Keratinocyte (primary cell): ENCODE measurements at regions not wholly inside any gene's neighbourhood (a gene's known extent, or its start where the extent isn't known, plus 50 kb on each side); places are given as distances from the start of the nearest gene placed in this dataset.

ENCODE experiments used
- DNase-seq: peaks from one replicate; pipeline ENCODE4 v3.0.0-alpha.2; 2011; ENCODE audit warnings: low read depth, missing footprints, low spot score
- FAIRE-seq: peaks from 2 replicates; lab custom pipeline; 2011; peaks lifted over from hg19 to GRCh38; lab: Jason Lieb, UNC
- H2AFZ ChIP-seq: 2 replicates; pipeline ENCODE4 v1.6.0; 2012; ENCODE audit warnings: low read length, control low read depth, inconsistent platforms; ENCODE audit not compliant: control insufficient read depth
- H3K27ac ChIP-seq: 2 replicates; pipeline ENCODE4 v1.5.1; 2011; ENCODE audit warnings: low read length; ENCODE audit not compliant: control insufficient read depth, insufficient read depth
- H3K27me3 ChIP-seq: 3 replicates; pipeline ENCODE4 v1.6.0; 2011; ENCODE audit warnings: low read length; ENCODE audit not compliant: control insufficient read depth, insufficient read depth; ENCODE audit errors: extremely low read depth
- H3K36me3 ChIP-seq, 2 experiments: 2 replicates in 1 of 2; 3 replicates in 1 of 2; pipeline ENCODE4 v1.5.1; 2011; ENCODE audit warnings: low read length in 2 of 2, mild to moderate bottlenecking in 1 of 2; ENCODE audit not compliant: control insufficient read depth in 2 of 2, insufficient read depth in 2 of 2; ENCODE audit errors: extremely low read depth in 1 of 2
- H3K4me1 ChIP-seq: 3 replicates; pipeline ENCODE4 v1.5.1; 2011; ENCODE audit warnings: low read length; ENCODE audit not compliant: control insufficient read depth, insufficient read depth; ENCODE audit errors: extremely low read depth
- H3K4me2 ChIP-seq: 3 replicates; pipeline ENCODE4 v1.6.0; 2011; ENCODE audit warnings: low read depth, low read length; ENCODE audit not compliant: control insufficient read depth, insufficient read depth; ENCODE audit errors: extremely low read depth
- H3K4me3 ChIP-seq, 3 experiments: fragments of 200-600 bp in 1 of 3; sonication (generic) in 1 of 3; 2 replicates in 2 of 3; 3 replicates in 1 of 3; pipeline ENCODE4 v1.5.1; 2011 to 2016; ENCODE audit warnings: low read length in 3 of 3, mild to moderate bottlenecking in 3 of 3, control low read depth in 2 of 3, inconsistent platforms in 1 of 3, low read depth in 1 of 3, mixed read lengths in 1 of 3, mixed run types in 1 of 3, moderate library complexity in 1 of 3; ENCODE audit not compliant: control insufficient read depth in 2 of 3, insufficient read depth in 2 of 3; ENCODE audit errors: extremely low read depth in 1 of 3
- H3K79me2 ChIP-seq: 2 replicates; pipeline ENCODE4 v1.6.0; 2012; ENCODE audit warnings: low read length; ENCODE audit not compliant: control insufficient read depth, insufficient read depth
- H3K9ac ChIP-seq: 3 replicates; pipeline ENCODE4 v1.6.0; 2011; ENCODE audit warnings: low read length; ENCODE audit not compliant: control insufficient read depth, insufficient read depth; ENCODE audit errors: extremely low read depth
- H3K9me1 ChIP-seq: 3 replicates; pipeline ENCODE4 v1.6.0; 2011; ENCODE audit warnings: low read length; ENCODE audit not compliant: control insufficient read depth, insufficient read depth; ENCODE audit errors: extremely low read depth
- H3K9me3 ChIP-seq: 2 replicates; pipeline ENCODE4 v1.5.1; 2012; ENCODE audit warnings: low read depth, low read length; ENCODE audit not compliant: control insufficient read depth
- H4K20me1 ChIP-seq: 3 replicates; pipeline ENCODE4 v1.6.0; 2011; ENCODE audit warnings: low read length; ENCODE audit not compliant: control insufficient read depth, insufficient read depth; ENCODE audit errors: extremely low read depth
- EZH2 ChIP-seq: IDR thresholded peaks from one replicate; pipeline ENCODE4 v1.6.1; 2012; ENCODE audit warnings: inconsistent platforms, mild to moderate bottlenecking, low read length, moderate library complexity
- dilution Hi-C: fragments of 300-500 bp; cut with MboI; formaldehyde crosslinking; loops from one replicate; pipeline ENCODE4 v1.7.0; 2020; ENCODE audit warnings: low sequenced_read_pairs; ENCODE audit not compliant: extremely low pct_ligation_motif_present
- TF ChIP-seq, protein P1 (sequence below), 3 experiments: IDR thresholded peaks in 1 of 3; conservative IDR thresholded peaks in 1 of 3; optimal IDR thresholded peaks in 1 of 3; 2 replicates in 2 of 3; 3 replicates in 1 of 3; pipeline versions ENCODE3 to v1.5.1; 2011; ENCODE audit warnings: low read length in 3 of 3, mild to moderate bottlenecking in 3 of 3, moderate library complexity in 2 of 3, control low read depth in 1 of 3, inconsistent platforms in 1 of 3; ENCODE audit not compliant: insufficient read depth in 2 of 3; ENCODE audit errors: extremely low read depth in 1 of 3

GRCh38 chr4:181784881-181785280 is 458.3 kb upstream of the TENM3 start:
- dilution Hi-C loops, result no loop called here
- Histone ChIP-seq H3K79me2 (no peaks in the 10 kb centered on the region), H2AFZ (no peak overlapping the region), H3K4me3 (no peak overlapping the region), H3K4me2 (no peak overlapping the region), H3K9me1 (no peaks in the 10 kb centered on the region), H3K27ac (no peak overlapping the region), H3K9me3 (no peaks in the 10 kb centered on the region), H3K36me3 (no peaks in the 10 kb centered on the region), H3K9ac (no peak overlapping the region), H3K4me1 (no peaks in the 10 kb centered on the region), H4K20me1 (no peaks in the 10 kb centered on the region), H3K27me3 (no peaks in the 10 kb centered on the region)
- DNase-seq, result no peak
- TF ChIP-seq, protein P1, sequence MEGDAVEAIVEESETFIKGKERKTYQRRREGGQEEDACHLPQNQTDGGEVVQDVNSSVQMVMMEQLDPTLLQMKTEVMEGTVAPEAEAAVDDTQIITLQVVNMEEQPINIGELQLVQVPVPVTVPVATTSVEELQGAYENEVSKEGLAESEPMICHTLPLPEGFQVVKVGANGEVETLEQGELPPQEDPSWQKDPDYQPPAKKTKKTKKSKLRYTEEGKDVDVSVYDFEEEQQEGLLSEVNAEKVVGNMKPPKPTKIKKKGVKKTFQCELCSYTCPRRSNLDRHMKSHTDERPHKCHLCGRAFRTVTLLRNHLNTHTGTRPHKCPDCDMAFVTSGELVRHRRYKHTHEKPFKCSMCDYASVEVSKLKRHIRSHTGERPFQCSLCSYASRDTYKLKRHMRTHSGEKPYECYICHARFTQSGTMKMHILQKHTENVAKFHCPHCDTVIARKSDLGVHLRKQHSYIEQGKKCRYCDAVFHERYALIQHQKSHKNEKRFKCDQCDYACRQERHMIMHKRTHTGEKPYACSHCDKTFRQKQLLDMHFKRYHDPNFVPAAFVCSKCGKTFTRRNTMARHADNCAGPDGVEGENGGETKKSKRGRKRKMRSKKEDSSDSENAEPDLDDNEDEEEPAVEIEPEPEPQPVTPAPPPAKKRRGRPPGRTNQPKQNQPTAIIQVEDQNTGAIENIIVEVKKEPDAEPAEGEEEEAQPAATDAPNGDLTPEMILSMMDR (optimal IDR thresholded peaks at IDR 0.05 in 1 of 3, IDR thresholded peaks at IDR 0.05 in 1 of 3, conservative IDR thresholded peaks at IDR 0.05 in 1 of 3; ENCODE audit: extremely low read depth in 1 of 3, insufficient read depth in 2 of 3, low read length in 3 of 3), result no peak
- TF ChIP-seq EZH2, result no peak
- no peak for FAIRE-seq

GRCh38 chr4:181792641-181793040 is 450.6 kb upstream of the TENM3 start:
- FAIRE-seq, result no peak

More at GRCh38 chr4:181792641-181793040, 450.6 kb upstream of the TENM3 start:
- Histone ChIP-seq H3K4me2 (no peak overlapping the region), H3K9ac (no peak overlapping the region), H3K4me1 (peaks cover 11% of the 10 kb centered on the region), H2AFZ (no peak overlapping the region), H3K4me3 (no peak overlapping the region), H3K79me2 (no peaks in the 10 kb centered on the region), H3K27ac (no peak overlapping the region), H3K9me1 (no peaks in the 10 kb centered on the region), H4K20me1 (no peaks in the 10 kb centered on the region), H3K9me3 (peaks cover 3% of the 10 kb centered on the region), H3K36me3 (no peaks in the 10 kb centered on the region), H3K27me3 (no peaks in the 10 kb centered on the region)
- no peak for TF ChIP-seq EZH2
- TF ChIP-seq, protein P1 (optimal IDR thresholded peaks at IDR 0.05 in 1 of 3, IDR thresholded peaks at IDR 0.05 in 1 of 3, conservative IDR thresholded peaks at IDR 0.05 in 1 of 3; ENCODE audit: extremely low read depth in 1 of 3, insufficient read depth in 2 of 3, low read length in 3 of 3), result no peak
- dilution Hi-C loops, result no loop called here
- DNase-seq, result no peak
